Left ventricle myocardium inferior (tissue), 1 donor: ENCODE measurements at regions not wholly inside any gene's neighbourhood (a gene's known extent, or its start where the extent isn't known, plus 50 kb on each side); places are given as distances from the start of the nearest gene placed in this dataset.
"Not testable (repeated sequence)": the region's sequence is repeated elsewhere in the genome, so short reads cannot be mapped to it uniquely, and the experiment has no call there.

Experiments
- DNase-seq: peaks from one replicate; pipeline ENCODE4 v3.0.0-alpha.2; 2020
- H3K27ac ChIP-seq: fragments of 200-600 bp; replicated peaks from 2 replicates; pipeline ENCODE4 v1.8.0; 2021
- H3K27me3 ChIP-seq: fragments of 200-600 bp; 2 replicates; pipeline ENCODE4 v1.8.0; 2021; ENCODE audit warnings: low read depth
- H3K36me3 ChIP-seq: fragments of 200-600 bp; 2 replicates; pipeline ENCODE4 v1.8.0; 2021
- H3K4me1 ChIP-seq: fragments of 200-600 bp; 2 replicates; pipeline ENCODE4 v1.8.0; 2021
- H3K4me3 ChIP-seq: fragments of 200-600 bp; 2 replicates; pipeline ENCODE4 v1.8.0; 2021; ENCODE audit warnings: mild to moderate bottlenecking, moderate library complexity
- H3K9me3 ChIP-seq: fragments of 200-600 bp; replicated peaks from 2 replicates; pipeline ENCODE4 v1.8.0; 2021
- CTCF ChIP-seq: fragments of 200-600 bp; IDR thresholded peaks from 2 replicates; pipeline ENCODE4 v1.8.0; 2021; ENCODE audit warnings: antibody characterized with exemption, mild to moderate bottlenecking, borderline replicate concordance
- intact Hi-C: fragments of 100-400 bp; cut with micrococcal nuclease; formaldehyde crosslinking; loops from one replicate; pipeline ENCODE4 v1.11.0; 2022
- donor health status: DM: no; HTN: yes; CAD: no; lungs with severe emphysema.

- H3K27ac ChIP-seq = no peak overlapping the region
- peaks cover 7% of the 10 kb centered on the region for H3K9me3 ChIP-seq
- no peak for DNase-seq
- no peaks in the 10 kb centered on the region for H3K4me1 ChIP-seq
- no peaks in the 10 kb centered on the region for H3K27me3 ChIP-seq
- no peak for TF ChIP-seq CTCF
- intact Hi-C loops = no loop called here
- H3K4me3 ChIP-seq = no peak overlapping the region
- H3K36me3 ChIP-seq = no peaks in the 10 kb centered on the region
These were observed 851.0 kb downstream of the DIAPH3 start for GRCh38 chr13:59312776-59313175.

GRCh38 chr13:59318320-59318930, 845.3 kb downstream of the DIAPH3 start:
- H3K27ac ChIP-seq = no peak overlapping the region
- peaks cover 19% of the 10 kb centered on the region for H3K4me1 ChIP-seq
- TF ChIP-seq CTCF = peak; percentile 86
- intact Hi-C loops = no loop called here
- no peaks in the 10 kb centered on the region for H3K36me3 ChIP-seq
- peak; percentile 72 for DNase-seq
- peaks cover 6% of the 10 kb centered on the region for H3K9me3 ChIP-seq
- no peak overlapping the region for H3K4me3 ChIP-seq
- H3K27me3 ChIP-seq = no peaks in the 10 kb centered on the region

GRCh38 chr13:59319276-59319675, 844.5 kb downstream of the DIAPH3 start:
- H3K9me3 ChIP-seq = no peaks in the 10 kb centered on the region
- H3K36me3 ChIP-seq = no peaks in the 10 kb centered on the region
- peaks cover 19% of the 10 kb centered on the region for H3K4me1 ChIP-seq
- H3K27ac ChIP-seq = peak overlapping the region; percentile 57
- DNase-seq = no peak
- intact Hi-C loops = no loop called here
- no peak overlapping the region for H3K4me3 ChIP-seq
- TF ChIP-seq CTCF = no peak
- H3K27me3 ChIP-seq = no peaks in the 10 kb centered on the region

GRCh38 chr13:59320021-59320420, 843.7 kb downstream of the DIAPH3 start:
- TF ChIP-seq CTCF = no peak
- intact Hi-C loops = no loop called here
- DNase-seq = no peak
- Histone ChIP-seq H3K4me3 (no peak overlapping the region), H3K4me1 (peaks cover 19% of the 10 kb centered on the region), H3K27me3 (no peaks in the 10 kb centered on the region), H3K9me3 (no peaks in the 10 kb centered on the region), H3K36me3 (no peaks in the 10 kb centered on the region), H3K27ac (peak overlapping the region; percentile 57)

GRCh38 chr13:59324401-59324800, 839.3 kb downstream of the DIAPH3 start:
- H3K4me3 ChIP-seq, H3K36me3 ChIP-seq, intact Hi-C loops, H3K27me3 ChIP-seq, DNase-seq, H3K9me3 ChIP-seq, H3K4me1 ChIP-seq, H3K27ac ChIP-seq: not testable (repeated sequence)

GRCh38 chr13:59326717-59327116, 837.0 kb downstream of the DIAPH3 start:
- no peaks in the 10 kb centered on the region for H3K9me3 ChIP-seq
- intact Hi-C loops = no loop called here
- no peaks in the 10 kb centered on the region for H3K27me3 ChIP-seq
- no peak for TF ChIP-seq CTCF
- no peak overlapping the region for H3K27ac ChIP-seq
- H3K36me3 ChIP-seq = no peaks in the 10 kb centered on the region
- H3K4me3 ChIP-seq = no peak overlapping the region
- H3K4me1 ChIP-seq = no peaks in the 10 kb centered on the region
- DNase-seq = no peak
